ENCODE measurements at regions not wholly inside any gene's neighbourhood (a gene's known extent, or its start where the extent isn't known, plus 50 kb on each side); places are given as distances from the start of the nearest gene placed in this dataset.
A peak's percentile ranks its signal among the peaks of the same experiment; 100 is the strongest.
"Not testable (repeated sequence)": the region's sequence is repeated elsewhere in the genome, so short reads cannot be mapped to it uniquely, and the experiment has no call there.

- H3K27ac ChIP-seq, result no peak overlapping the region
- H3K4me1 ChIP-seq, result no peaks in the 10 kb centered on the region
- H3K4me3 ChIP-seq, result no peak overlapping the region
- no peaks in the 10 kb centered on the region for H3K9me3 ChIP-seq
- intact Hi-C loops (cut with DNase I; ENCODE audit: low total_unique reads), result no loop called here
- TF ChIP-seq, protein P1, sequence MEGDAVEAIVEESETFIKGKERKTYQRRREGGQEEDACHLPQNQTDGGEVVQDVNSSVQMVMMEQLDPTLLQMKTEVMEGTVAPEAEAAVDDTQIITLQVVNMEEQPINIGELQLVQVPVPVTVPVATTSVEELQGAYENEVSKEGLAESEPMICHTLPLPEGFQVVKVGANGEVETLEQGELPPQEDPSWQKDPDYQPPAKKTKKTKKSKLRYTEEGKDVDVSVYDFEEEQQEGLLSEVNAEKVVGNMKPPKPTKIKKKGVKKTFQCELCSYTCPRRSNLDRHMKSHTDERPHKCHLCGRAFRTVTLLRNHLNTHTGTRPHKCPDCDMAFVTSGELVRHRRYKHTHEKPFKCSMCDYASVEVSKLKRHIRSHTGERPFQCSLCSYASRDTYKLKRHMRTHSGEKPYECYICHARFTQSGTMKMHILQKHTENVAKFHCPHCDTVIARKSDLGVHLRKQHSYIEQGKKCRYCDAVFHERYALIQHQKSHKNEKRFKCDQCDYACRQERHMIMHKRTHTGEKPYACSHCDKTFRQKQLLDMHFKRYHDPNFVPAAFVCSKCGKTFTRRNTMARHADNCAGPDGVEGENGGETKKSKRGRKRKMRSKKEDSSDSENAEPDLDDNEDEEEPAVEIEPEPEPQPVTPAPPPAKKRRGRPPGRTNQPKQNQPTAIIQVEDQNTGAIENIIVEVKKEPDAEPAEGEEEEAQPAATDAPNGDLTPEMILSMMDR (IDR thresholded peaks at IDR 0.05), result no peak
- TF ChIP-seq POLR2AphosphoS5 (IDR thresholded peaks at IDR 0.05) (no peak), POLR2A (IDR thresholded peaks at IDR 0.05) (no peak)
- H3K27me3 ChIP-seq, result no peaks in the 10 kb centered on the region
- H3K36me3 ChIP-seq, result no peaks in the 10 kb centered on the region
- peak in 1 of 2 donors; percentile 39 for DNase-seq (ENCODE audit: low spot score in 2 of 2)
These were observed 511.1 kb downstream of the SOX6 start for GRCh38 chr11:15845261-15845660.

GRCh38 chr11:15848631-15849168 lies 507.6 kb downstream of the SOX6 start:
- H3K4me1 ChIP-seq, result no peaks in the 10 kb centered on the region

GRCh38 chr11:15849257-15849656 lies 507.1 kb downstream of the SOX6 start:
- intact Hi-C loops (cut with DNase I; ENCODE audit: low total_unique reads), result no loop called here
- Histone ChIP-seq H3K4me1 (no peaks in the 10 kb centered on the region), H3K27me3 (no peaks in the 10 kb centered on the region), H3K27ac (no peak overlapping the region), H3K9me3 (no peaks in the 10 kb centered on the region), H3K36me3 (no peaks in the 10 kb centered on the region), H3K4me3 (no peak overlapping the region)
- DNase-seq (ENCODE audit: low spot score in 2 of 2), result no peak
- TF ChIP-seq, protein P1 (IDR thresholded peaks at IDR 0.05), result no peak
- TF ChIP-seq POLR2A (IDR thresholded peaks at IDR 0.05), result no peak
- no peak for TF ChIP-seq POLR2AphosphoS5 (IDR thresholded peaks at IDR 0.05)

More at GRCh38 chr11:15848631-15849168, 507.6 kb downstream of the SOX6 start:
- no peak for DNase-seq (ENCODE audit: low spot score in 2 of 2)
- Histone ChIP-seq H3K9me3 (no peaks in the 10 kb centered on the region), H3K27ac (no peak overlapping the region), H3K36me3 (no peaks in the 10 kb centered on the region), H3K27me3 (no peaks in the 10 kb centered on the region), H3K4me3 (no peak overlapping the region)
- intact Hi-C loops (cut with DNase I; ENCODE audit: low total_unique reads), result no loop called here
- TF ChIP-seq, protein P1 (IDR thresholded peaks at IDR 0.05), result no peak
- TF ChIP-seq POLR2A (IDR thresholded peaks at IDR 0.05) (no peak), POLR2AphosphoS5 (IDR thresholded peaks at IDR 0.05) (no peak)

- H3K4me1 ChIP-seq; H3K9me3 ChIP-seq; H3K36me3 ChIP-seq; intact Hi-C loops (cut with DNase I; ENCODE audit: low total_unique reads); H3K27me3 ChIP-seq; H3K27ac ChIP-seq; H3K4me3 ChIP-seq; DNase-seq (ENCODE audit: low spot score in 2 of 2): not testable (repeated sequence)
These were observed 506.0 kb downstream of the SOX6 start for GRCh38 chr11:15850335-15850734.

GRCh38 chr11:15851051-15851498 lies 505.3 kb downstream of the SOX6 start:
- Histone ChIP-seq H3K27me3 (no peaks in the 10 kb centered on the region), H3K4me3 (no peak overlapping the region), H3K36me3 (no peaks in the 10 kb centered on the region), H3K9me3 (no peaks in the 10 kb centered on the region), H3K4me1 (no peaks in the 10 kb centered on the region), H3K27ac (no peak overlapping the region)
- intact Hi-C loops (cut with DNase I; ENCODE audit: low total_unique reads), result no loop called here
- DNase-seq (ENCODE audit: low spot score in 2 of 2), result no peak
- no peak for TF ChIP-seq POLR2AphosphoS5 (IDR thresholded peaks at IDR 0.05)
- TF ChIP-seq POLR2A (IDR thresholded peaks at IDR 0.05), result no peak
- TF ChIP-seq, protein P1 (IDR thresholded peaks at IDR 0.05), result no peak

GRCh38 chr11:15852179-15852578 lies 504.2 kb downstream of the SOX6 start:
- intact Hi-C loops (cut with DNase I; ENCODE audit: low total_unique reads), result no loop called here
- no peak for DNase-seq (ENCODE audit: low spot score in 2 of 2)
- Histone ChIP-seq H3K27me3 (no peaks in the 10 kb centered on the region), H3K27ac (no peak overlapping the region), H3K4me1 (no peaks in the 10 kb centered on the region), H3K9me3 (no peaks in the 10 kb centered on the region), H3K36me3 (no peaks in the 10 kb centered on the region), H3K4me3 (no peak overlapping the region)
- TF ChIP-seq, protein P1 (IDR thresholded peaks at IDR 0.05), result no peak
- TF ChIP-seq POLR2AphosphoS5 (IDR thresholded peaks at IDR 0.05) (no peak), POLR2A (IDR thresholded peaks at IDR 0.05) (no peak)

Data from breast epithelium (tissue), 4 donors.